ENCODE measurements at regions not wholly inside any gene's neighbourhood (a gene's known extent, or its start where the extent isn't known, plus 50 kb on each side); places are given as distances from the start of the nearest gene placed in this dataset.
"Not testable (repeated sequence)": the region's sequence is repeated elsewhere in the genome, so short reads cannot be mapped to it uniquely, and the experiment has no call there.

- intact Hi-C loops (cut with DNase I) = no loop called here
- no peak for DNase-seq
Measured at GRCh38 chr13:59038824-59039223, 1124.9 kb downstream of the DIAPH3 start.

- intact Hi-C loops (cut with DNase I) = no loop called here
Measured at GRCh38 chr13:59043016-59043415, 1120.7 kb downstream of the DIAPH3 start.

DNA sequence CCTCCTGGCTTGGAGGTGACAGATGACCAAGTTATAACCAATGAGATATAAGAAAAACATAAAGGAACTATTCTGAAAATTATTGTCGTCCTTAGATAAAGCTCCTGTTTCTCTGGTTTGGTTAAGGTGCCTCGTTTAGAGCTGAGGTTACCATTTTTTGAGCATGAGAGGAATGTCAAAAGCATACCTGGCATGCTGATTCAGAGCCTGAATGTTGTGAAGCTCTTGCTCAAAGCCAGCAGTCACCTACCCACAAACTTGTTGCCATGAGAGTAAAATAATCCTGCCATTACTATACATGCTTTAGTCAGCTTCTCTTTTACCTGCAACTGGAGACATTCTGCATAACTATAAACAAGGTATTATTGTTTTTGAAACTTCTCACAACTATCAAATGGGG is 1116.2 kb downstream of the DIAPH3 start:
- intact Hi-C loops (cut with DNase I) = no loop called here
- DNase-seq = no peak

More at GRCh38 chr13:59043016-59043415, 1120.7 kb downstream of the DIAPH3 start:
- no peak for DNase-seq

- DNase-seq = no peak
- intact Hi-C loops (cut with DNase I) = no loop called here
Measured at GRCh38 chr13:59061621-59062020, 1102.1 kb downstream of the DIAPH3 start.

- intact Hi-C loops (cut with DNase I) = no loop called here
- no peak for DNase-seq
Measured at GRCh38 chr13:59064042-59064441, 1099.7 kb downstream of the DIAPH3 start.

DNA sequence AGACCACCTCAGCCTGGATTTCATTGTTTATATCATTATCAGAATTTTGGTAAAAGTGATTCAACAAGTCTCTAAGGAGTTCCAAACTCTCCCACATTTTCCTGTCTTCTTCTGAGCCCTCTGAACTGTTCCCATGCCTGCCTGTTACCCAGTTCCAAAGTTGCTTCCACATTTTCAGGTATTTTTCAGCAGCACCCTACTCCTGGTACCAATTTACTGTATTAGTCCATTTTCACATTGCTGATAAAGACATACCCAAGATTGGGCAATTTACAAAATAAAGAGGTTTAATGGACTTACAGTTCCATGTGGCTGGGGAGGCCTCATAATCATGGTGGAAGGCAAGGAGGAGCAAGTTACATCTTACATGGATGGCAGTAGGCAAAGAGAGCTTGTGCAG is 1087.3 kb downstream of the DIAPH3 start:
- intact Hi-C loops (cut with DNase I); DNase-seq: not testable (repeated sequence)

DNA sequence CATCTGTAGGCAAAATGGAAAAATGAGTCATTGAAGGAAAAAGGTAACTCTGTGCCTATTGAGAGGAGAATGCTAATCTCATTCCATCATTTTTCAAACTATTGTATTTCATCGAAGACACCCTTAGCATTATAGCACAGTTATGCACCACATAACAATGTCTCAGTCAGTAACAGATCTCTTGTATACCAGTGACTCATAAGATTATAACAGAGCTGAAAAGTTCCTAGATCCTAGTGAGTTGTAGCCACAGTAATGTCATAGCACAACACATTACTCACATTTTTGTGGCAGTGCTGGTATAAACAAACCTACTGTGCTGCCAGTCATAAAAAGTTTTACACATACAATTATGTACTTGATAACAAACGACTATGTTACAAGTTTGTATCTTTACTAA is 1077.6 kb downstream of the DIAPH3 start:
- intact Hi-C loops (cut with DNase I) = no loop called here
- no peak for DNase-seq

- no peak for DNase-seq
- intact Hi-C loops (cut with DNase I) = no loop called here
Measured at GRCh38 chr13:59088716-59089115, 1075.0 kb downstream of the DIAPH3 start.

DNA sequence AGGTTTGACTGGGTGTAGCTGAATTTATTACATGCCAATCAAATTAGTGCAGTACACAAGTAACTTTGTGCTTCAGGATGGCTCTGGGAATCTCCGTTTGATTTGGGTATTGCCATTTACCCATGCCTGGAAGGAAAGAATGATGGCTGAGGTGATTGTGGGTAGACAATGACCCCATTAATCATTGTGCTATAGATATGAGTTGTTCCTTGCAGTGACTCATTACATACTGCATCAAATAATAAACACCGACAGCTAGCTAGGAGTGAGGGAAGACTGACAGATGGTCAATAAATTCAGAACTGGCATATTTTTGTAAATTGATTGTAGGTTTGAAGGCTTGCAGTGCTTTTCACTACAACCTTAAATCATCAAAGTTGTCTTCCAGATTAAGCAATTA is 1069.5 kb downstream of the DIAPH3 start:
- DNase-seq = no peak
- intact Hi-C loops (cut with DNase I) = no loop called here

- DNase-seq = no peak
- intact Hi-C loops (cut with DNase I) = no loop called here
Measured at GRCh38 chr13:59099182-59099974, 1064.3 kb downstream of the DIAPH3 start.

GRCh38 chr13:59103004-59103768 is 1060.5 kb downstream of the DIAPH3 start:
- no peak for DNase-seq
- intact Hi-C loops (cut with DNase I) = no loop called here

- DNase-seq = no peak
- intact Hi-C loops (cut with DNase I) = no loop called here
Measured at GRCh38 chr13:59111751-59112171, 1052.0 kb downstream of the DIAPH3 start.

DNA sequence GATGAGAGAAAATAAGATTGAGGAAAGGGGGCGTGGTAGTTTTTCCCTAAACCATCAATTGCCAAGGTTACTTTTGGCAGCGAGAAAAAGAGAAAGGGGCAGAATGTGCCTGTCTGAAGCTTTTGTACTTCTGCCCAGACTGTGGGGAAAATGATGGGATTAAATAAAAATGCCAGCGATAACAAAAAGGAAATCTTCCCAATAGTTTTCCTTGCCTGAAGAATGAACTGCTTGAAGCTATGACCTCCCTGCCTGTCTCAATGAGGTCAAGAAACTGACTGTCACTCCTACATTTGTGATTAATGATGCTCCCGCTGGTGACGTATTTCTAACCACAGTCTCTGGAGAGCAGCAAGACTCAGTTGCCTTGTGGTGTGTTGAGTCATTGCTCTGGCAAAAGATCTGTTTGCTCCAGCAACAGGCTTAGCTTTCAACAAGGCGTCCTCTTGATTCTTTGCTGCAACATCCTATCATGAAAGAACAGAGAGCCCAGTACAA is 1051.5 kb downstream of the DIAPH3 start:
- intact Hi-C loops (cut with DNase I) = no loop called here

DNA sequence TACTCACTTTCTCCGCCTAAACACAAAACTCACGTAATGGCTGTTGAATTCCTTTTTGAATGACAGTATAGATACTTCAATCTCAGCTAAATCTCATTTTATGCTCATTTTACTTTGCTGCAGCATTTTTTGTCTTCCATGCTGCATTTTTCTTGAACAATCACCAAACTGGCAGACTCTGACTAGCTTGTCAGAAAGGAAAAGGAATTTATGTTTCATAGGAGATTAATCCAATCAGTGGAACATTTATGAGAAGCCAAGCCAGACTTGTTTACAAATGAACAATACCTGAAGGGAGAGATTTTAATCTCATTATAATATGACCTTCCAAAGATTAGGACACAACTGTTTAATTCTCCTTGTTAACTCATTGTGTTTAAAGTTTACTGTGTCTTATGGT is 1044.3 kb downstream of the DIAPH3 start:
- intact Hi-C loops (cut with DNase I) = no loop called here
- no peak for DNase-seq

More for the DNA sequence above, 1051.5 kb downstream of the DIAPH3 start:
- DNase-seq = peak in 2 of 10 donors; percentile 7 to 27

DNA sequence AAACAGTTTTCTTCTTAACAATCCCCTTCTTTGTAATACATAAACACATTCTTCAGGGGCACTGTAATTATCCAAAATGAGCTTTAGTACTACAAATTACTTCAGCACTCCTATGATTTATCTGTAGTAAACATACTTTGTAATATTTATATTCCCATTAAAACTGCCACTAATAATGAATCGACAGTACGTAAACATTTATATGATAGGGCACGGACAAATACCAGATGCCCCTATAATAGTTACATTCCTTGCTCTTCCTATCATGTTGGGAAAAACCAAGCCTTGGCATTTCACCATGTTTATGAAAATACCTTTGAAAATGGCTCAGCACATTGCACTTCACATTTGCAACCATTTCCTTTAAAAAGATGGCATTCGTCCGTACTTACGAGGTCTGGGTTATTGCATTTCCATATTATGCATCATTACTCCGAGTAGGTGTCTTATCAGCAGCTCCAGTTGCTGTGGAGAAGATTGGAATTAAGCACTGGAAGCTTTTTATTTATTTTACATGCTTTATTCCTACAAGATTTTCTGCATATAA is 1043.4 kb downstream of the DIAPH3 start:
- intact Hi-C loops (cut with DNase I) = no loop called here
- no peak for DNase-seq

DNA sequence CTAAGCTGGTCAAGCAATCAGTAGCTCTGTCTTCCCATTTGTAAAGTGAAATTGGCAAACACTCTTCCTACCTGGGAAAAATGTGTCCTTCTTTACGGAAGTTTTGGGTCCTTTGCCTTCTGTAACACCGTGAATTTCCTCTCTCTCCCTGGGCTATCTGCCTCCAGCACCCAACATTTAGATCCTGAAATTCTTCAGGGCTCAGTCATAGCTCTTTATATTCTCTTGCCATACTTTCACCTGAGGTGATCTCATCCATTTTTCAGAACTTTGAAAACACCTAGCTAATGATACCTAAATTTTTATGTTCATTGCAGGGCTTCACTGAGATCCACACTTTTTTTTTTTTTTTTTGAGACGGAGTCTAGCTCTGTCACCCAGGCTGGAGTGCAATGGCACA is 1042.2 kb downstream of the DIAPH3 start:
- intact Hi-C loops (cut with DNase I) = no loop called here

DNA sequence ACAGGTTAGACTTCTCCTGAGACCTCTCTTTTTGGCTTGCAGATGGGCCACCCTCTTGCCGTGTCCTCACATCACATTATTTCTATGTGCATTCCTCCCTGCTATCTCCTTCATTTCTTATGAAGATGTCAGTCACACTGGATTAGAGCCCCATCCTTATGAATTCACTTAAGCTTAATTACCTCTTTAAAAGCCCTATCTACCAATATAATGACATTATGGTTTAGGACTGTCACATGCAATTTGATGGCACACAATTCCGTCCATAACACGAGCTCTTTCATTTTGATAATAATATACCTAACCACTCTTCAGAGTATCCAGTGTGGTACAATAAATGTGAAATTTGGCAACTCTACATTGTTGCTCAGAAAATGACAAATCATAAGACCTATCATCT is 1037.3 kb downstream of the DIAPH3 start:
- DNase-seq = no peak
- intact Hi-C loops (cut with DNase I) = no loop called here

More for the DNA sequence above, 1042.2 kb downstream of the DIAPH3 start:
- DNase-seq = no peak

GRCh38 chr13:59133903-59134302 is 1029.8 kb downstream of the DIAPH3 start:
- DNase-seq = no peak
- intact Hi-C loops (cut with DNase I) = no loop called here

DNA sequence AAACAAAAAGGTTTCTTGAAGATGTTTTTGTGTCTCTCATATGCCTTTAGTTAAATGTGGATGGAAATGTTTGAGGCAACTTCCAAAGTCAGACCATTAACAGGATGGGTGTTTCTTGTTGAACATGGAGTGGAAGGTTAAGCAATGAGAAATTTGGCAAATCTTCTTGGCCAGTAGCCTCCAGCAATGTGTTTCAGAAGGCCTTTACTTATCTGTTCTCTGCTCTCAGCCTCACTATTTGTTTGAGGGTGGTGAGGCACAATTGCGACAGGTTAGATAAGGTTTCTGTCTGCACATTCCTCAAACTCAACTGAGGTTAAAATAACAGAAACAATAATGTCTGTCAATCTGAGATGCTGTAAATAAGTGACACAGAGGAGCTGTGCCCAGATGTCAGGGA is 1019.0 kb downstream of the DIAPH3 start:
- DNase-seq = no peak
- intact Hi-C loops (cut with DNase I) = no loop called here

DNA sequence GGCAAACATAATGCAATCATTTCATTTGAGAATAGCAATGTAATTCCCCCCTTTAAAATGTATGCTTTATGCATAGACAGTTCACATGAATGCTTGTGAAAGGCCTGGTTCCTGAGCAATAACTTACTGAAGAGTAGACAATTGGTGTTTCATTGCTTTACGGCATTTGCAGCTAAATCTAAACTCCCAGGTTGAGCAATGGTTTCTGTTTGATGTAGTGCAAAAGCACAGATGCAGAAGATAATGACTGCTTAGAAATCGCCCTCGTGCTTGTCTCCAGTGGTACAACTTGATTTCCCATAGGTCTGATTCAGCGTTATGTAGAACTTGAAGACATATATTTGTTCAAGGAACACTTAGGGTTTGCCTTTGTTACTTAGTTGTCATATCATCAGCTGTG is 1018.3 kb downstream of the DIAPH3 start:
- intact Hi-C loops (cut with DNase I) = no loop called here
- no peak for DNase-seq

GRCh38 chr13:59157181-59157580 is 1006.5 kb downstream of the DIAPH3 start:
- intact Hi-C loops (cut with DNase I) = no loop called here
- DNase-seq = no peak
